H1 (cell line): ENCODE measurements at regions not wholly inside any gene's neighbourhood (a gene's known extent, or its start where the extent isn't known, plus 50 kb on each side); places are given as distances from the start of the nearest gene placed in this dataset.

Source experiments
- ASH2L ChIP-seq: fragments of 200-600, 300-600 bp; sonication (generic); IDR thresholded peaks from one replicate; pipeline ENCODE4 v1.7.1; 2017; ENCODE audit warnings: low read length
- CEBPB ChIP-seq: IDR thresholded peaks from 2 replicates; pipeline ENCODE4 v1.6.1; 2012; ENCODE audit warnings: low read depth, low read length
- EP300 ChIP-seq, 2 experiments: IDR thresholded peaks; 1 replicate in 1 of 2; 2 replicates in 1 of 2; pipeline ENCODE4 v1.6.1; 2011 to 2012; ENCODE audit warnings: low read depth in 2 of 2, low read length in 2 of 2, mild to moderate bottlenecking in 2 of 2, borderline replicate concordance in 1 of 2, inconsistent platforms in 1 of 2, moderate library complexity in 1 of 2
- GTF2F1 ChIP-seq: IDR thresholded peaks from 2 replicates; pipeline ENCODE4 v1.6.1; 2012; ENCODE audit warnings: low read depth, low read length, improper control_type of control experiment, borderline replicate concordance
- POLR2A ChIP-seq, 2 experiments: IDR thresholded peaks; 1 replicate in 1 of 2; 2 replicates in 1 of 2; pipeline ENCODE4 v1.6.1; 2011; ENCODE audit warnings: low read depth in 2 of 2, low read length in 2 of 2, mild to moderate bottlenecking in 2 of 2; ENCODE audit errors: control extremely low read depth in 1 of 2
- POLR2AphosphoS5 ChIP-seq: IDR thresholded peaks from 2 replicates; pipeline ENCODE4 v1.6.1; 2011; ENCODE audit warnings: low read depth, low read length
- SP1 ChIP-seq: IDR thresholded peaks from 2 replicates; pipeline ENCODE4 v1.6.1; 2011; ENCODE audit warnings: low read depth, low read length
- SRF ChIP-seq: IDR thresholded peaks from 2 replicates; pipeline ENCODE4 v1.6.1; 2011; ENCODE audit warnings: mild to moderate bottlenecking, low read depth, low read length, moderate library complexity
- TAF7 ChIP-seq: optimal IDR thresholded peaks from 2 replicates; pipeline ENCODE3; 2011; ENCODE audit warnings: low read depth, mild to moderate bottlenecking, inconsistent platforms, low read length, moderate library complexity, borderline replicate concordance
- TF ChIP-seq, protein P1 (sequence below), 3 experiments: IDR thresholded peaks; 1 replicate in 2 of 3; 2 replicates in 1 of 3; pipeline versions ENCODE4 v1.5.1 to v1.6.1; 2011; ENCODE audit warnings: low read length in 3 of 3, mild to moderate bottlenecking in 3 of 3, inconsistent platforms in 2 of 3, low read depth in 1 of 3, moderate library complexity in 1 of 3; ENCODE audit not compliant: insufficient read depth in 1 of 3; ENCODE audit errors: control extremely low read depth in 1 of 3
- TF ChIP-seq, protein P2 (sequence below): IDR thresholded peaks from 2 replicates; pipeline ENCODE4 v1.6.1; 2012; ENCODE audit warnings: inconsistent platforms
- TF ChIP-seq, protein P3 (sequence below): fragments of 300-600 bp; sonication (generic); IDR thresholded peaks from 2 replicates; pipeline ENCODE4 v1.7.1; 2012; ENCODE audit warnings: low read length, moderate library complexity, mild to moderate bottlenecking, inconsistent platforms; ENCODE audit not compliant: insufficient replicate concordance

DNA sequence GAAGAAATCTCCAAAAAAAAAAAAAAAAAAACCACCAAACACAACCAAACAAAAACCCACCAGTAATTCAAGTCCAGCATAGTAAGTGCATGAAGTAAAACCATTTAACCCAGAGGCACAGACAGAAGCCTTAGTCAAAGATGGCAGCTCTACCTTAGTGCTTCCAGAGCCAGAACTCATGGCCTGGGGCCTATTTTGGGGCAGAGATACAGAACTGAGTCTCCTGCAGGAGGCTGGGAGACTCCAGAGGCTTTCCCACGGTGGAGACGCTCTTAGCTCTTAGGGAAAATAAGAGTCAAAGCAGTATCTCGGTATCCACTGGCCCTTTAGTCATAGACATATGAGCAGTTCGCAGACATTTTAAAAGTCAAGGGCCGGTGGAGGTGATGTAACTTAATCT lies 129.5 kb downstream of the GPX5 start:
- TF ChIP-seq POLR2A (IDR thresholded peaks at IDR 0.05; ENCODE audit: control extremely low read depth in 1 of 2, low read depth in 2 of 2, low read length in 2 of 2): no peak
- TF ChIP-seq, protein P1, sequence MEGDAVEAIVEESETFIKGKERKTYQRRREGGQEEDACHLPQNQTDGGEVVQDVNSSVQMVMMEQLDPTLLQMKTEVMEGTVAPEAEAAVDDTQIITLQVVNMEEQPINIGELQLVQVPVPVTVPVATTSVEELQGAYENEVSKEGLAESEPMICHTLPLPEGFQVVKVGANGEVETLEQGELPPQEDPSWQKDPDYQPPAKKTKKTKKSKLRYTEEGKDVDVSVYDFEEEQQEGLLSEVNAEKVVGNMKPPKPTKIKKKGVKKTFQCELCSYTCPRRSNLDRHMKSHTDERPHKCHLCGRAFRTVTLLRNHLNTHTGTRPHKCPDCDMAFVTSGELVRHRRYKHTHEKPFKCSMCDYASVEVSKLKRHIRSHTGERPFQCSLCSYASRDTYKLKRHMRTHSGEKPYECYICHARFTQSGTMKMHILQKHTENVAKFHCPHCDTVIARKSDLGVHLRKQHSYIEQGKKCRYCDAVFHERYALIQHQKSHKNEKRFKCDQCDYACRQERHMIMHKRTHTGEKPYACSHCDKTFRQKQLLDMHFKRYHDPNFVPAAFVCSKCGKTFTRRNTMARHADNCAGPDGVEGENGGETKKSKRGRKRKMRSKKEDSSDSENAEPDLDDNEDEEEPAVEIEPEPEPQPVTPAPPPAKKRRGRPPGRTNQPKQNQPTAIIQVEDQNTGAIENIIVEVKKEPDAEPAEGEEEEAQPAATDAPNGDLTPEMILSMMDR (IDR thresholded peaks at IDR 0.05; ENCODE audit: control extremely low read depth in 1 of 3, insufficient read depth in 1 of 3, low read depth in 1 of 3, low read length in 3 of 3): no peak
- TF ChIP-seq, protein P2, sequence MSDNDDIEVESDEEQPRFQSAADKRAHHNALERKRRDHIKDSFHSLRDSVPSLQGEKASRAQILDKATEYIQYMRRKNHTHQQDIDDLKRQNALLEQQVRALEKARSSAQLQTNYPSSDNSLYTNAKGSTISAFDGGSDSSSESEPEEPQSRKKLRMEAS: no peak
- TF ChIP-seq, protein P3, sequence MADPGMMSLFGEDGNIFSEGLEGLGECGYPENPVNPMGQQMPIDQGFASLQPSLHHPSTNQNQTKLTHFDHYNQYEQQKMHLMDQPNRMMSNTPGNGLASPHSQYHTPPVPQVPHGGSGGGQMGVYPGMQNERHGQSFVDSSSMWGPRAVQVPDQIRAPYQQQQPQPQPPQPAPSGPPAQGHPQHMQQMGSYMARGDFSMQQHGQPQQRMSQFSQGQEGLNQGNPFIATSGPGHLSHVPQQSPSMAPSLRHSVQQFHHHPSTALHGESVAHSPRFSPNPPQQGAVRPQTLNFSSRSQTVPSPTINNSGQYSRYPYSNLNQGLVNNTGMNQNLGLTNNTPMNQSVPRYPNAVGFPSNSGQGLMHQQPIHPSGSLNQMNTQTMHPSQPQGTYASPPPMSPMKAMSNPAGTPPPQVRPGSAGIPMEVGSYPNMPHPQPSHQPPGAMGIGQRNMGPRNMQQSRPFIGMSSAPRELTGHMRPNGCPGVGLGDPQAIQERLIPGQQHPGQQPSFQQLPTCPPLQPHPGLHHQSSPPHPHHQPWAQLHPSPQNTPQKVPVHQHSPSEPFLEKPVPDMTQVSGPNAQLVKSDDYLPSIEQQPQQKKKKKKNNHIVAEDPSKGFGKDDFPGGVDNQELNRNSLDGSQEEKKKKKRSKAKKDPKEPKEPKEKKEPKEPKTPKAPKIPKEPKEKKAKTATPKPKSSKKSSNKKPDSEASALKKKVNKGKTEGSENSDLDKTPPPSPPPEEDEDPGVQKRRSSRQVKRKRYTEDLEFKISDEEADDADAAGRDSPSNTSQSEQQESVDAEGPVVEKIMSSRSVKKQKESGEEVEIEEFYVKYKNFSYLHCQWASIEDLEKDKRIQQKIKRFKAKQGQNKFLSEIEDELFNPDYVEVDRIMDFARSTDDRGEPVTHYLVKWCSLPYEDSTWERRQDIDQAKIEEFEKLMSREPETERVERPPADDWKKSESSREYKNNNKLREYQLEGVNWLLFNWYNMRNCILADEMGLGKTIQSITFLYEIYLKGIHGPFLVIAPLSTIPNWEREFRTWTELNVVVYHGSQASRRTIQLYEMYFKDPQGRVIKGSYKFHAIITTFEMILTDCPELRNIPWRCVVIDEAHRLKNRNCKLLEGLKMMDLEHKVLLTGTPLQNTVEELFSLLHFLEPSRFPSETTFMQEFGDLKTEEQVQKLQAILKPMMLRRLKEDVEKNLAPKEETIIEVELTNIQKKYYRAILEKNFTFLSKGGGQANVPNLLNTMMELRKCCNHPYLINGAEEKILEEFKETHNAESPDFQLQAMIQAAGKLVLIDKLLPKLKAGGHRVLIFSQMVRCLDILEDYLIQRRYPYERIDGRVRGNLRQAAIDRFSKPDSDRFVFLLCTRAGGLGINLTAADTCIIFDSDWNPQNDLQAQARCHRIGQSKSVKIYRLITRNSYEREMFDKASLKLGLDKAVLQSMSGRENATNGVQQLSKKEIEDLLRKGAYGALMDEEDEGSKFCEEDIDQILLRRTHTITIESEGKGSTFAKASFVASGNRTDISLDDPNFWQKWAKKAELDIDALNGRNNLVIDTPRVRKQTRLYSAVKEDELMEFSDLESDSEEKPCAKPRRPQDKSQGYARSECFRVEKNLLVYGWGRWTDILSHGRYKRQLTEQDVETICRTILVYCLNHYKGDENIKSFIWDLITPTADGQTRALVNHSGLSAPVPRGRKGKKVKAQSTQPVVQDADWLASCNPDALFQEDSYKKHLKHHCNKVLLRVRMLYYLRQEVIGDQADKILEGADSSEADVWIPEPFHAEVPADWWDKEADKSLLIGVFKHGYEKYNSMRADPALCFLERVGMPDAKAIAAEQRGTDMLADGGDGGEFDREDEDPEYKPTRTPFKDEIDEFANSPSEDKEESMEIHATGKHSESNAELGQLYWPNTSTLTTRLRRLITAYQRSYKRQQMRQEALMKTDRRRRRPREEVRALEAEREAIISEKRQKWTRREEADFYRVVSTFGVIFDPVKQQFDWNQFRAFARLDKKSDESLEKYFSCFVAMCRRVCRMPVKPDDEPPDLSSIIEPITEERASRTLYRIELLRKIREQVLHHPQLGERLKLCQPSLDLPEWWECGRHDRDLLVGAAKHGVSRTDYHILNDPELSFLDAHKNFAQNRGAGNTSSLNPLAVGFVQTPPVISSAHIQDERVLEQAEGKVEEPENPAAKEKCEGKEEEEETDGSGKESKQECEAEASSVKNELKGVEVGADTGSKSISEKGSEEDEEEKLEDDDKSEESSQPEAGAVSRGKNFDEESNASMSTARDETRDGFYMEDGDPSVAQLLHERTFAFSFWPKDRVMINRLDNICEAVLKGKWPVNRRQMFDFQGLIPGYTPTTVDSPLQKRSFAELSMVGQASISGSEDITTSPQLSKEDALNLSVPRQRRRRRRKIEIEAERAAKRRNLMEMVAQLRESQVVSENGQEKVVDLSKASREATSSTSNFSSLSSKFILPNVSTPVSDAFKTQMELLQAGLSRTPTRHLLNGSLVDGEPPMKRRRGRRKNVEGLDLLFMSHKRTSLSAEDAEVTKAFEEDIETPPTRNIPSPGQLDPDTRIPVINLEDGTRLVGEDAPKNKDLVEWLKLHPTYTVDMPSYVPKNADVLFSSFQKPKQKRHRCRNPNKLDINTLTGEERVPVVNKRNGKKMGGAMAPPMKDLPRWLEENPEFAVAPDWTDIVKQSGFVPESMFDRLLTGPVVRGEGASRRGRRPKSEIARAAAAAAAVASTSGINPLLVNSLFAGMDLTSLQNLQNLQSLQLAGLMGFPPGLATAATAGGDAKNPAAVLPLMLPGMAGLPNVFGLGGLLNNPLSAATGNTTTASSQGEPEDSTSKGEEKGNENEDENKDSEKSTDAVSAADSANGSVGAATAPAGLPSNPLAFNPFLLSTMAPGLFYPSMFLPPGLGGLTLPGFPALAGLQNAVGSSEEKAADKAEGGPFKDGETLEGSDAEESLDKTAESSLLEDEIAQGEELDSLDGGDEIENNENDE: no peak
- no peak for TF ChIP-seq EP300 (IDR thresholded peaks at IDR 0.05; ENCODE audit: borderline replicate concordance in 1 of 2, low read depth in 2 of 2, low read length in 2 of 2)
- TF ChIP-seq SRF: no peak
- no peak for TF ChIP-seq POLR2AphosphoS5
- no peak for TF ChIP-seq ASH2L
- no peak for TF ChIP-seq SP1
- no peak for TF ChIP-seq GTF2F1
- no peak for TF ChIP-seq TAF7
- TF ChIP-seq CEBPB: no peak
